ENCODE measurements at regions not wholly inside any gene's neighbourhood (a gene's known extent, or its start where the extent isn't known, plus 50 kb on each side); places are given as distances from the start of the nearest gene placed in this dataset.
A peak's percentile ranks its signal among the peaks of the same experiment; 100 is the strongest.
"Not testable (repeated sequence)": the region's sequence is repeated elsewhere in the genome, so short reads cannot be mapped to it uniquely, and the experiment has no call there.

GRCh38 chr5:91315701-91316100 lies 67.4 kb downstream of the ARRDC3 start:
- DNase-seq (ENCODE audit: low spot score): no peak

GRCh38 chr5:91313757-91314673 lies 69.1 kb downstream of the ARRDC3 start:
- peak; percentile 99 for DNase-seq (ENCODE audit: low spot score)

GRCh38 chr5:91312698-91313097 lies 70.4 kb downstream of the ARRDC3 start:
- peak; percentile 16 for DNase-seq (ENCODE audit: low spot score)

GRCh38 chr5:91311697-91312501 lies 71.2 kb downstream of the ARRDC3 start:
- DNase-seq (ENCODE audit: low spot score): peak; percentile 99

DNA sequence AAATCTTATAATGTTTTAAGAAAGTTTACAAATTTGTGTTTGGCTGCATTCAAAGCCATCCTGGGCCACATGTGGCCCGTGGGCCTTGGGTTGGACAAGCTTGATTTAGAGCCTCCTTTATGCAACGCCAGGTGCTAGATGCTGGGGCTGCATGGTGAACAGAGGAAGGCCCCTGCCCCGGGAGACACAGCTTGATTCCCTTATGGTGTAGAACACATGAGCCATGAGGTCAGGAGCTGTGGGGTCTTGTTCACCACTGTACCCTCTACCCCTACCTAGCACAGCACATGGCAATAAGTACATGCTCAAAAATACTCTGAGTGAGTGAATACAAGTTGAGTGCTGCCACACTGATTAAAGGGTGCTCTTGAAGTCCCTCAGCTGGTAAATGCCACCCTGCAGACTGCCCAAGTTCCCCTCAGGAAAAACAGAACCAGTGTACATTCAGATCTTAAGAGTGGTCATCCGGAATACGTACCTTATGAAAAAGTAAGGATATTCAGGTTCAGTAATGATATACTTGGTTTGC lies 71.9 kb downstream of the ARRDC3 start:
- no peak for DNase-seq (ENCODE audit: low spot score)

GRCh38 chr5:91308157-91308556 lies 75.0 kb downstream of the ARRDC3 start:
- not testable (repeated sequence) for DNase-seq (ENCODE audit: low spot score)

DNA sequence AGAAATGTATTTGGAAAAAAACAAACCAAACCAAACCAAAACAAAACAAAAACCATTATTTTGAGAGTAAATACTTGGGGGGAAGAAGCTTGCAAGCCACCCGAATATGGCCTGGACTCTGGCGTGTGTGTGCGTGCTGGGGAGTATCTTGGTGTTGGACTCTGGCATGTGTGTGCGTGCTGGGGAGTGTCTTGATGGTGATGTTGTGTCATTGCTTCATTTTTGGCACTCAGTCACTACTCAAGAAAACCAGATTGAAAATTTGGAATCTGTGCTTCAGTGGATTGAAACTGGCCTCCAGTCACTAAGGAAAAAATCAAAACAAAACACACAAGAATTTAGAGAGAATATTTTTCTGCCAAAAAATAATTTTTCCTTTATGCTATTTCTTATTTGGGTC lies 76.1 kb downstream of the ARRDC3 start:
- no peak for DNase-seq (ENCODE audit: low spot score)

- DNase-seq (ENCODE audit: low spot score): no peak
Measured at GRCh38 chr5:91306497-91306896, 76.6 kb downstream of the ARRDC3 start.

- DNase-seq (ENCODE audit: low spot score): no peak
Measured at GRCh38 chr5:91305640-91306039, 77.5 kb downstream of the ARRDC3 start.

DNA sequence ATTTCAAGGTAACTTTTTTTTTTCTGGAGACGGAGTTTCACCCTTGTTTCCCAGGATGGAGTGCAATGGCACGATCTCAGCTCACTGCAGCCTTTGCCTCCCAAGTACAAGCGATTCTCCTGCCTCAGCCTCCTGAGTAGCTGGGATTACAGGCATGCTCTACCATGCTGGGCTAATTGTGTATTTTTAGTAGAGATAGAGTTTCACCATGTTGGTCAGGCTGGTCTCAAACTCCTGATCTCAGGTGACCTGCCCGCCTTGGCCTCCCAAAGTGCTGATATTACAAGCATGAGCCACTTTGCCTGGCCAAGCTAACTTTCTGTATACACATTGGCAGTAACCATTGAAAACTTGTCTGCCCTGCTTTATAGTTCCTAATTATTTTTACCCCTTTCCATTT lies 79.1 kb downstream of the ARRDC3 start:
- not testable (repeated sequence) for DNase-seq (ENCODE audit: low spot score)

DNA sequence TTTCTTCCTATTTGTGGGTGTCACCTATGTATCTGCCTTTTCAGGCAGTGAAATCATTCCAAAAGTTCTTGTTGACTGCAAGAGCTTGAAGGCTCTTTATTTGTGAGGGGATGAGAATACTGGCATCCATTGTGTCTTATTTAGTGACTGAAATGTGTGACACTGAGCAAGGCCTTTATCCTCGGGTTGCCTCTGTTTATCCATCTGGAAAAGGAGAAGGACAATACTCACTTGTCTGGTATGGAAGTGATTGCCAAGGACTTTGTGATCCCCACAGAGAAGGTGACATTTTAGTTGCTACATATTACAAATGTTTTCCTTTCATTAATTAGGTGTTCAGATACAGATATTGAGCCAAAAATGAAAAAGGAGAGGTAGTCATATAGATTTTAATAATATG lies 80.2 kb downstream of the ARRDC3 start:
- DNase-seq (ENCODE audit: low spot score): no peak

DNA sequence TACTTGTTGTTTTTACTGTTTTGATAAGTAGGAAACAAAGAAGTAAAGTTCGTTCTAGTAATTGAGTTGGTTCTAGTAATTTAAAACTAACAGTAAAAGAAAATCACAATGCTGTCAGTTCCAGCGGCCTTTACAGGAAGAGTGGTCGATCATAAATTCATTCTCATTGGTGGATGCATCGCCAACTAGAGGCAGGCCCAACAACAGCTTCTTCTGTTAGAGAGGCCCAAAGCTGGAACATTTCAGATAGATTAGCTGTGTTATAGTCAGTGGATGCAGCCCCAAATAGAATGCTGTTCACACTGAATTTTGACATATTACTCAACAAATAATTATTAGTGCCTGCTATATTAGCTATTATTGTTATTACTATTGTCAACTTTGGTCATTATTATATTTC lies 80.8 kb downstream of the ARRDC3 start:
- DNase-seq (ENCODE audit: low spot score): no peak

DNA sequence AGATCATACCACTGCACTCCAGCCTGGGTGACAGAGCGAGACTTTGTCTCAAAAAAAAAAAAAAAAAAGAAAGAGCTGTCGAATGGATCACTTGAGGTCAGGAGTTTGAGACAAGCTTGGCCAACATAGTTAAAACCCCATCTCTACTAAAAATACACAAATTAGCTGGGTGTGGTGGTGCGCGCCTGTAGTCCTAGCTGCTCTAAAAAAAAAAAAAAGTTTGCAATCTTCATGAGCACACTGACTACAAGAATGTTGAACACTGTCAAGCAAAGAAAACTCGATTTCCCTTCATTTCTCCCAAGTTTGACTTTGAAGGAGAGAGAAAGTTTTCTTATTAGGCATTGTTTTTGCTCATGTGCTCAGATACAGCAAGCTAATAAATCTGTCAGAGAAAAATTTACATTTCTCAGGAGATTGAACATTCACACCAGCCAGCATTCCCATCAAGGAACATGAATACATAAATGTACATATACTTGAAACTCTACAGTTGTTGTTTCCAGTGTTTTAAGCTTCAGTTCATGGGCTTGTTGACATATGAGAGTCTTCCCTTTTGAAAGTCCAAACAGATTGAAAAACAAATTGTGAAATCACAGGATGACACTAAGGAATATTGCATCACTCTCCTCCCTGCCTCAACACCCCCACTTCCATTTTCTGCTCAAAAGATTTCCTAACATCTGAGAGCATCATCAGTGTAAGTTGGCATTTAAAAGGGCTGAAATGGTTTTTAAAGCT lies 81.8 kb downstream of the ARRDC3 start:
- DNase-seq (ENCODE audit: low spot score): no peak

DNA sequence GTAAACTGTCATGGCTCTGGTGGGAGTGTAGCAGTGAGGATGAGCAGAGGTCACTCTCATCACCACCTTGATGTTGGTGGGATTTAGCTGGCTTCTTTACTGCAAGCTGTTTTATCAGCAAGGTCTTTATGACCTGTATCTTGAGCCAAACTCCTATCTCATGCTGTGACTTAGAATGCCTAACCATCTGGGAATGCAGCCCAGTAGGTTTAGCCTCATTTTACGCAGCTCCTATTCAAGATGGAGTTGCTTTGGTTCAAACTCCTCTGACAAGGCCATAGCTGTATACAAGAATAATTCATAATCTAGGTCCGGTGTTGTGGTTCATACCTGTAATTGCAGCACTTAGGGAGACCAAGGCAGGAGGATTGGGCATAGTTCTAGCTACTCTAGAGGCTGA lies 85.1 kb downstream of the ARRDC3 start:
- DNase-seq (ENCODE audit: low spot score): no peak

GRCh38 chr5:91296674-91297143 lies 86.4 kb downstream of the ARRDC3 start:
- peak; percentile 92 for DNase-seq (ENCODE audit: low spot score)

DNA sequence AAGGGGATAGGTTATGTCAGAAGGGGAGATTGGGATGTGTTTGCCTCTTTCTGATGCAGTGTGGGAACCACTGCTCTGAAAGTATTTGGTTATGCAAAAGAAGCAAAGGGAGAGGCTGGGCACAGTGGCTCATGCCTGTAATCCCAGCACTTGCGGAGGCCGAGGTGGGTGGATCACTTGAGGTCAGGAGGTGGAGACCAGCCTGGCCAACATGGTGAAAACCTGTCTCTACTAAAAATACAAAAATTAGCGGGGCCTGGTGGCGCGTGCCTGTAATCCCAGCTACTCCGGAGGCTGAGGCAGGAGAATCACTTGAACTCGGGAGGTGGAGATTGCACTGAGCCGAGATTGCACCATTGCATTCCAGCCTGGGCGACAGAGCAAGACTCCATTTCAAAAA lies 87.0 kb downstream of the ARRDC3 start:
- not testable (repeated sequence) for DNase-seq (ENCODE audit: low spot score)

DNA sequence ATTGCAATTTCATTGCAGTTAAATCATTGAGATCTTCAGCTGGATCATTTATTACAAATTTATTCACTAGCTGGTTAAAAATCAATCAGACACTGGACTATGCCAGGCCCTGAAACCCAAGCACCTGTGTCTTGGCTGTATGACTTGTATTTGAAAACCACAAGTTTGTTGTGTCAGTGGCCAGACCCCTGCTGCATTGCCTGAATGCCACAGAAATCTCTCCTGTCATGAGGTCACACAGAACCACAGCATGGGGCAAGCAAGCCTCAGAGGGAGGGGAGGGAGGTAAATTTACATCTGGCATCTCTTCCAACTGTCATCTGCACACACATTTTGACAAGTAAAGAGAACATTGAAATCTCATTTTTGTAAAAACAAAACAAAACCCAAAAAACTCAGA lies 90.0 kb downstream of the ARRDC3 start:
- DNase-seq (ENCODE audit: low spot score): peak; percentile 96

GRCh38 chr5:91291628-91292569 lies 91.2 kb downstream of the ARRDC3 start:
- DNase-seq (ENCODE audit: low spot score): no peak

GRCh38 chr5:91288118-91288916 lies 94.8 kb downstream of the ARRDC3 start:
- peak; percentile 34 for DNase-seq (ENCODE audit: low spot score)

DNA sequence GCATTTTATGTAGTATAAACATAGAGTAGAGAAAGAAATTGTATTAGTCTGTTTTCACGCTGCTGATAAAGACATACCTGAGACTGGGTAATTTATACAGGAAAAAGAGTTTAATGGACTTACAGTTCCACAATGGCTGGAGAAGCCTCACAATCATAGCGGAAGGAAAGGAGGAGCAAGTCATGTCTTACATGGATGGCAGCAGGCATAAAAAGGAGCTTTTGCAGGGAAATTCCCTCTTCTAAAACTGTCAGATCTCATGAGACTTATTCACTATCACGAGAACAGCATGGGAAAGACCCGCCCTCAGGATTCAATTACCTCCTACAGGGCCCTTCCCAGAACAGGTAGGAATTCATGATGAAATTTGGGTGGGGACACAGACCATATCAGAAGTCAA lies 98.1 kb downstream of the ARRDC3 start:
- not testable (repeated sequence) for DNase-seq (ENCODE audit: low spot score)
